Neutrophil (primary cell): ENCODE measurements at regions not wholly inside any gene's neighbourhood (a gene's known extent, or its start where the extent isn't known, plus 50 kb on each side); places are given as distances from the start of the nearest gene placed in this dataset.

Experiments
- H3K27ac ChIP-seq: fragments of 200-600 bp; sonication (generic); 2 replicates; pipeline ENCODE4 v1.5.1; 2016; ENCODE audit warnings: mild to moderate bottlenecking, moderate library complexity
- H3K27me3 ChIP-seq: fragments of 200-600 bp; sonication (generic); 2 replicates; pipeline ENCODE4 v1.6.0; 2016; ENCODE audit warnings: mild to moderate bottlenecking
- H3K36me3 ChIP-seq: fragments of 200-600 bp; sonication (generic); 2 replicates; pipeline ENCODE4 v1.5.1; 2017
- H3K4me1 ChIP-seq, 2 experiments: fragments of 200-600 bp in 1 of 2; sonication (generic) in 1 of 2; 1 replicate in 1 of 2; 2 replicates in 1 of 2; pipeline versions ENCODE4 v1.5.1 to v1.6.1; 2013 to 2016; ENCODE audit warnings: low read depth in 1 of 2, low read length in 1 of 2, mild to moderate bottlenecking in 1 of 2, moderate library complexity in 1 of 2; ENCODE audit not compliant: control insufficient read depth in 1 of 2, insufficient read depth in 1 of 2
- H3K4me3 ChIP-seq, 2 experiments: fragments of 200-600 bp in 1 of 2; sonication (generic) in 1 of 2; 1 replicate in 1 of 2; 2 replicates in 1 of 2; pipeline ENCODE4 v1.5.1; 2013 to 2016; ENCODE audit warnings: low read depth in 1 of 2, low read length in 1 of 2, mild to moderate bottlenecking in 1 of 2, moderate library complexity in 1 of 2
- H3K9me3 ChIP-seq: fragments of 200-600 bp; sonication (generic); 2 replicates; pipeline ENCODE4 v1.5.1; 2016
- TF ChIP-seq, protein P1 (sequence below): fragments of 200-600 bp; sonication (generic); IDR thresholded peaks from 2 replicates; pipeline ENCODE4 v1.5.1; 2016; ENCODE audit warnings: antibody characterized with exemption

DNA sequence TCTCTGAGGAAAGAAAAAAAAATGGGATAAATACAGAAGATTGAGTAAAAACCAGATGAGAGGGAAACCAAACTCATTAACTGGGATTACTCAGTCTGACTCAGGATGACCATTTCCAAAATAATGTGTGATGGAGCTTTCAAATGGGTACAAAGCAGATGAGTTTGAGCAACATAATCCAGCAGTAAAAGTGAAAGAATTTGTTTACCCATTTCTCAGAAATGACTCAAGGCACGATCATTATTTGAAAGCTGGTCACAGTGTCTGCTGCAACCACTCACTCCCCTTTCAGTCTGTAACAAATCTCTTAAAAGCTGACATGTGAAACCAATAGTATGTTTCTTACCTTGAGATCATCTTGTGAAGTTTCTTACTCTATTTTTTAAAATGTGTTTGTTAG, 104.7 kb upstream of the KLF14 start:
- H3K9me3 ChIP-seq = no peaks in the 10 kb centered on the region
- H3K36me3 ChIP-seq = no peaks in the 10 kb centered on the region
- no peak overlapping the region for H3K27ac ChIP-seq
- TF ChIP-seq, protein P1, sequence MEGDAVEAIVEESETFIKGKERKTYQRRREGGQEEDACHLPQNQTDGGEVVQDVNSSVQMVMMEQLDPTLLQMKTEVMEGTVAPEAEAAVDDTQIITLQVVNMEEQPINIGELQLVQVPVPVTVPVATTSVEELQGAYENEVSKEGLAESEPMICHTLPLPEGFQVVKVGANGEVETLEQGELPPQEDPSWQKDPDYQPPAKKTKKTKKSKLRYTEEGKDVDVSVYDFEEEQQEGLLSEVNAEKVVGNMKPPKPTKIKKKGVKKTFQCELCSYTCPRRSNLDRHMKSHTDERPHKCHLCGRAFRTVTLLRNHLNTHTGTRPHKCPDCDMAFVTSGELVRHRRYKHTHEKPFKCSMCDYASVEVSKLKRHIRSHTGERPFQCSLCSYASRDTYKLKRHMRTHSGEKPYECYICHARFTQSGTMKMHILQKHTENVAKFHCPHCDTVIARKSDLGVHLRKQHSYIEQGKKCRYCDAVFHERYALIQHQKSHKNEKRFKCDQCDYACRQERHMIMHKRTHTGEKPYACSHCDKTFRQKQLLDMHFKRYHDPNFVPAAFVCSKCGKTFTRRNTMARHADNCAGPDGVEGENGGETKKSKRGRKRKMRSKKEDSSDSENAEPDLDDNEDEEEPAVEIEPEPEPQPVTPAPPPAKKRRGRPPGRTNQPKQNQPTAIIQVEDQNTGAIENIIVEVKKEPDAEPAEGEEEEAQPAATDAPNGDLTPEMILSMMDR = no peak
- H3K4me1 ChIP-seq = peaks cover 17 to 19% of the 10 kb centered on the region in 2 experiments
- H3K27me3 ChIP-seq = no peaks in the 10 kb centered on the region
- no peak overlapping the region for H3K4me3 ChIP-seq

DNA sequence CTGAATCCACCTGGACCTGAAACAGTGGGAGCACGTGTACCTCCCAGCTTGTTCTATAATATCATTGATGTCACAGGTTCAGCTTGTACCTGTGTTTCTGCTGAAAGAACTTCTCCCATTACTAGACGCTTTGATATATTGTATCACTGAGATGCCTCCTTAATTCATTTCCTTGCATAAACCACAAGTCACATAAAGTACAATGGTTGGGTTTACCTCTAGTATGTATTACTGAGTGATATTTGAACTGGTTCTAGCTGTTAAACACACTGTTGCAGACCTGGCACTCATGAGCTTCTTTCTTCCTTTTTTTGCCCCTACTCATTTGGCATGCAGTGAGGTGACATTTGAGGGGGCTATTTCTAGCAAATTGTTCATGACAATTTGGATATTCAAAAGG, 106.6 kb upstream of the KLF14 start:
- H3K27ac ChIP-seq = no peak overlapping the region
- H3K36me3 ChIP-seq = no peaks in the 10 kb centered on the region
- no peaks in the 10 kb centered on the region for H3K9me3 ChIP-seq
- no peaks in the 10 kb centered on the region for H3K27me3 ChIP-seq
- TF ChIP-seq, protein P1 = no peak
- peaks cover 17 to 19% of the 10 kb centered on the region in 2 experiments for H3K4me1 ChIP-seq
- H3K4me3 ChIP-seq = no peak overlapping the region

- peaks cover 17 to 19% of the 10 kb centered on the region in 2 experiments for H3K4me1 ChIP-seq
- TF ChIP-seq, protein P1 = no peak
- no peak overlapping the region for H3K4me3 ChIP-seq
- H3K9me3 ChIP-seq = no peaks in the 10 kb centered on the region
- no peaks in the 10 kb centered on the region for H3K36me3 ChIP-seq
- H3K27me3 ChIP-seq = no peaks in the 10 kb centered on the region
- H3K27ac ChIP-seq = no peak overlapping the region
Observed at GRCh38 chr7:130841416-130841815, 107.4 kb upstream of the KLF14 start.

GRCh38 chr7:130843703-130844102, 109.7 kb upstream of the KLF14 start:
- Histone ChIP-seq H3K36me3 (no peaks in the 10 kb centered on the region), H3K4me1 (peaks cover 17 to 19% of the 10 kb centered on the region in 2 experiments), H3K4me3 (no peak overlapping the region), H3K27ac (no peak overlapping the region), H3K9me3 (no peaks in the 10 kb centered on the region), H3K27me3 (no peaks in the 10 kb centered on the region)
- TF ChIP-seq, protein P1 = no peak

GRCh38 chr7:130844811-130845580, 111.0 kb upstream of the KLF14 start:
- H3K27me3 ChIP-seq = no peaks in the 10 kb centered on the region
- TF ChIP-seq, protein P1 = no peak
- H3K36me3 ChIP-seq = no peaks in the 10 kb centered on the region
- H3K4me3 ChIP-seq = no peak overlapping the region
- H3K9me3 ChIP-seq = no peaks in the 10 kb centered on the region
- peaks cover 17 to 19% of the 10 kb centered on the region in 2 experiments for H3K4me1 ChIP-seq
- H3K27ac ChIP-seq = no peak overlapping the region
